ENCODE measurements at regions not wholly inside any gene's neighbourhood (a gene's known extent, or its start where the extent isn't known, plus 50 kb on each side); places are given as distances from the start of the nearest gene placed in this dataset.

- no peak for TF ChIP-seq CTCF (IDR thresholded peaks at IDR 0.05; ENCODE audit: borderline replicate concordance, extremely low read depth, low read length, poor library complexity, severe bottlenecking)
- no peak for TF ChIP-seq EZH2 (IDR thresholded peaks at IDR 0.05; ENCODE audit: borderline replicate concordance, low read depth, low read length, severe bottlenecking)
These were observed 406.9 kb upstream of the KLF6 start for GRCh38 chr10:4191894-4192293.

Measured in DND-41 (cell line).